Stimulated activated CD4-positive, alpha-beta T cell treated with anti-CD3 and anti-CD28 coated beads, Interleukin-12 subunit alpha, Interleukin-12 subunit beta, amount 100 ng/mL, for 48 hours (primary cell): ENCODE measurements at regions not wholly inside any gene's neighbourhood (a gene's known extent, or its start where the extent isn't known, plus 50 kb on each side); places are given as distances from the start of the nearest gene placed in this dataset.

Source experiments
- DNase-seq, 3 donors: peaks; one replicate each; pipeline ENCODE4 v3.0.0-alpha.2; 2020; ENCODE audit warnings: low read depth in 2 of 3, low spot score in 1 of 3

- no peak for DNase-seq
Observed at GRCh38 chr5:165423697-165424299, 1918.4 kb downstream of the MAT2B start.

- DNase-seq = no peak
Observed at GRCh38 chr5:165425594-165425993, 1920.2 kb downstream of the MAT2B start.

- no peak for DNase-seq
Observed at GRCh38 chr5:165448753-165449152, 1943.3 kb downstream of the MAT2B start.

- DNase-seq = no peak
Observed at GRCh38 chr5:165457859-165458481, 1952.6 kb downstream of the MAT2B start.

- no peak for DNase-seq
Observed at GRCh38 chr5:165459232-165459631, 1953.8 kb downstream of the MAT2B start.

- DNase-seq = no peak
Observed at GRCh38 chr5:165460911-165461310, 1955.5 kb downstream of the MAT2B start.

GRCh38 chr5:165477546-165477945 lies 1972.1 kb downstream of the MAT2B start:
- no peak for DNase-seq

GRCh38 chr5:165495829-165496380 lies 1990.5 kb downstream of the MAT2B start:
- no peak for DNase-seq

- no peak for DNase-seq
Observed at GRCh38 chr5:165497707-165498106, 1992.3 kb downstream of the MAT2B start.

GRCh38 chr5:165502893-165503691 lies 1997.7 kb downstream of the MAT2B start:
- no peak for DNase-seq

GRCh38 chr5:165504674-165505073 lies 1999.3 kb downstream of the MAT2B start:
- DNase-seq = no peak

- DNase-seq = no peak
Observed at GRCh38 chr5:165508286-165508685, 2002.9 kb downstream of the MAT2B start.

GRCh38 chr5:165508861-165509260 lies 2003.4 kb downstream of the MAT2B start:
- no peak for DNase-seq

GRCh38 chr5:165521816-165522610 lies 2016.6 kb downstream of the MAT2B start:
- DNase-seq = no peak

- no peak for DNase-seq
Observed at GRCh38 chr5:165525271-165525670, 2019.9 kb downstream of the MAT2B start.

GRCh38 chr5:165526357-165526756 lies 2020.9 kb downstream of the MAT2B start:
- no peak for DNase-seq

- DNase-seq = no peak
Observed at GRCh38 chr5:165527577-165527976, 2022.2 kb downstream of the MAT2B start.

GRCh38 chr5:165538065-165538464 lies 2032.6 kb downstream of the MAT2B start:
- no peak for DNase-seq

GRCh38 chr5:165559645-165560044 lies 2054.2 kb downstream of the MAT2B start:
- no peak for DNase-seq

- no peak for DNase-seq
Observed at GRCh38 chr5:165560648-165561047, 2055.2 kb downstream of the MAT2B start.

- DNase-seq = no peak
Observed at GRCh38 chr5:165565911-165566310, 2060.5 kb downstream of the MAT2B start.
